ENCODE measurements at regions not wholly inside any gene's neighbourhood (a gene's known extent, or its start where the extent isn't known, plus 50 kb on each side); places are given as distances from the start of the nearest gene placed in this dataset.

- TF ChIP-seq EGR1 (IDR thresholded peaks at IDR 0.05) (no peak), EP300 (IDR thresholded peaks at IDR 0.05; ENCODE audit: borderline replicate concordance) (peak; percentile 42; the same call in 1 of the 2 replicates), MAX (IDR thresholded peaks at IDR 0.05) (no peak), USF1 (IDR thresholded peaks at IDR 0.05) (no peak), TAF1 (IDR thresholded peaks at IDR 0.05; ENCODE audit: low read depth) (no peak), NFIC (IDR thresholded peaks at IDR 0.05) (peak; percentile 83)
Observed at GRCh38 chr4:105092356-105092755, 54.3 kb upstream of the TET2 start.

Measured in Ishikawa (cell line).